Endothelial cell of umbilical vein (primary cell): ENCODE measurements at regions not wholly inside any gene's neighbourhood (a gene's known extent, or its start where the extent isn't known, plus 50 kb on each side); places are given as distances from the start of the nearest gene placed in this dataset.

ENCODE experiments used
- BruUV-seq: library from RNA; stranded (reverse); fragments of 400-500 nt; replicated peaks from 2 replicates; lab custom pipeline; 2021; lab: Mats Ljungman, UMichigan
- CTCF ChIA-PET: fragments of 300-600, 350-600 bp; sonication (Branson Sonifier 250); formaldehyde crosslinking; loops from one replicate; lab custom pipeline; 2021; ENCODE audit warnings: antibody characterized with exemption, inconsistent platforms; lab: Charles Lee
- POLR2A ChIA-PET: fragments of 300-600, 350-600 bp; sonication (Branson Sonifier 250); formaldehyde crosslinking; loops from one replicate; lab custom pipeline; 2021; ENCODE audit warnings: antibody characterized with exemption, inconsistent platforms; lab: Charles Lee
- DNase-seq: peaks from one replicate; pipeline ENCODE4 v3.0.0-alpha.2; 2011; ENCODE audit warnings: low read depth, low spot score
- FAIRE-seq: peaks from 2 replicates; lab custom pipeline; 2011; peaks lifted over from hg19 to GRCh38; lab: Jason Lieb, UNC
- H2AFZ ChIP-seq: 2 replicates; pipeline ENCODE4 v1.6.0; 2012; ENCODE audit warnings: low read depth, low read length, control low read depth, inconsistent platforms
- H3K27ac ChIP-seq: 2 replicates; pipeline ENCODE4 v1.5.1; 2011; ENCODE audit warnings: low read depth, mild to moderate bottlenecking, control low read depth, low read length, moderate library complexity; ENCODE audit not compliant: insufficient read depth
- H3K27me3 ChIP-seq, 2 experiments: 2 replicates each; pipeline versions ENCODE4 v1.6.0 to v1.6.1; 2011; ENCODE audit warnings: low read length in 2 of 2, mixed read lengths in 1 of 2; ENCODE audit not compliant: control insufficient read depth in 2 of 2, insufficient read depth in 2 of 2
- H3K36me3 ChIP-seq, 2 experiments: 2 replicates in 1 of 2; 3 replicates in 1 of 2; pipeline ENCODE4 v1.5.1; 2011; ENCODE audit warnings: low read length in 2 of 2, mild to moderate bottlenecking in 1 of 2, moderate library complexity in 1 of 2; ENCODE audit not compliant: control insufficient read depth in 2 of 2, insufficient read depth in 2 of 2; ENCODE audit errors: extremely low read depth in 1 of 2
- H3K4me1 ChIP-seq: 3 replicates; pipeline ENCODE4 v1.5.1; 2011; ENCODE audit warnings: mild to moderate bottlenecking, low read length; ENCODE audit not compliant: control insufficient read depth, insufficient read depth; ENCODE audit errors: extremely low read depth
- H3K4me2 ChIP-seq: 2 replicates; pipeline ENCODE4 v1.6.1; 2011; ENCODE audit warnings: low read length, control low read depth, mixed read lengths; ENCODE audit not compliant: insufficient read depth
- H3K4me3 ChIP-seq, 3 experiments: fragments of 200-600 bp in 1 of 3; sonication (generic), shearing (Covaris generic) in 1 of 3; replicated peaks in 1 of 3; 2 replicates each; pipeline ENCODE4 v1.5.1; 2011 to 2016; ENCODE audit warnings: control low read depth in 3 of 3, low read length in 3 of 3, mild to moderate bottlenecking in 2 of 3, inconsistent platforms in 1 of 3, low read depth in 1 of 3, moderate library complexity in 1 of 3; ENCODE audit not compliant: insufficient read depth in 1 of 3
- H3K79me2 ChIP-seq: 2 replicates; pipeline ENCODE4 v1.6.0; 2012; ENCODE audit warnings: low read length, inconsistent platforms; ENCODE audit not compliant: control insufficient read depth, insufficient read depth
- H3K9ac ChIP-seq: replicated peaks from 2 replicates; pipeline ENCODE3; 2011; ENCODE audit warnings: low read length, control low read depth; ENCODE audit not compliant: insufficient read depth; ENCODE audit errors: extremely low read depth
- H3K9me1 ChIP-seq: replicated peaks from 3 replicates; pipeline ENCODE4 v1.6.0; 2011; ENCODE audit warnings: mild to moderate bottlenecking, low read length; ENCODE audit not compliant: control insufficient read depth, insufficient read depth; ENCODE audit errors: extremely low read depth
- H3K9me3 ChIP-seq: replicated peaks from 2 replicates; pipeline ENCODE4 v1.5.1; 2012; ENCODE audit warnings: low read length, inconsistent platforms; ENCODE audit not compliant: control insufficient read depth, insufficient read depth
- H4K20me1 ChIP-seq: replicated peaks from 2 replicates; pipeline ENCODE3; 2011; ENCODE audit warnings: mild to moderate bottlenecking, low read length; ENCODE audit not compliant: control insufficient read depth, insufficient read depth; ENCODE audit errors: extremely low read depth
- CTCF ChIP-seq, 2 donors: IDR thresholded peaks; 1 replicate in 1 of 2; 2 replicates in 1 of 2; pipeline ENCODE4 v1.5.1; 2011; ENCODE audit warnings: low read length in 2 of 2, mild to moderate bottlenecking in 2 of 2, moderate library complexity in 2 of 2, control low read depth in 1 of 2, inconsistent platforms in 1 of 2, low read depth in 1 of 2; ENCODE audit not compliant: insufficient read depth in 1 of 2; ENCODE audit errors: extremely low read depth in 1 of 2
- EZH2 ChIP-seq: IDR thresholded peaks from 2 replicates; pipeline ENCODE4 v1.6.1; 2012; ENCODE audit warnings: borderline replicate concordance, low read depth, mild to moderate bottlenecking, moderate library complexity, low read length, inconsistent platforms; ENCODE audit not compliant: severe bottlenecking
- FOS ChIP-seq: IDR thresholded peaks from 2 replicates; pipeline ENCODE4 v1.6.1; 2011; ENCODE audit warnings: mild to moderate bottlenecking, low read length, moderate library complexity, borderline replicate concordance; ENCODE audit not compliant: insufficient read depth
- GATA2 ChIP-seq: IDR thresholded peaks from 2 replicates; pipeline ENCODE4 v1.7.0; 2011; ENCODE audit warnings: low read depth, mild to moderate bottlenecking, moderate library complexity, mixed read lengths, low read length; ENCODE audit not compliant: insufficient read length, insufficient read depth
- JUN ChIP-seq: IDR thresholded peaks from 2 replicates; pipeline ENCODE4 v1.6.1; 2011; ENCODE audit warnings: borderline replicate concordance, low read depth; ENCODE audit not compliant: insufficient read length, insufficient read depth
- MAX ChIP-seq: IDR thresholded peaks from 2 replicates; pipeline ENCODE4 v1.6.1; 2011; ENCODE audit not compliant: insufficient read depth, insufficient read length
- MYC ChIP-seq: IDR thresholded peaks from one replicate; pipeline ENCODE4 v1.6.1; 2011; ENCODE audit warnings: mild to moderate bottlenecking, low read depth, low read length
- POLR2A ChIP-seq: IDR thresholded peaks from 2 replicates; pipeline ENCODE4 v1.6.1; 2012; ENCODE audit warnings: low read depth, mild to moderate bottlenecking, control low read depth, low read length
- POLR2AphosphoS5 ChIP-seq: IDR thresholded peaks from 2 replicates; pipeline ENCODE4 v1.6.1; 2012; ENCODE audit warnings: low read depth, mild to moderate bottlenecking, control low read depth, low read length, moderate library complexity; ENCODE audit not compliant: insufficient read depth
- dilution Hi-C: fragments of 300-500 bp; cut with MboI; formaldehyde crosslinking; loops from one replicate; pipeline ENCODE4 v1.15.0; 2019; ENCODE audit warnings: low sequenced_read_pairs; ENCODE audit not compliant: extremely low pct_ligation_motif_present
- intact Hi-C: fragments of 100-400 bp; cut with micrococcal nuclease; formaldehyde crosslinking; loops from one replicate; pipeline ENCODE4 v1.10.0; 2022

- dilution Hi-C loops (no loop called here), intact Hi-C loops (no loop called here)
Measured at GRCh38 chr9:115717298-115717697, 436.3 kb upstream of the PAPPA start.

More at GRCh38 chr9:115717298-115717697, 436.3 kb upstream of the PAPPA start:
- Histone ChIP-seq H2AFZ (no peak overlapping the region), H3K4me3 (no peak overlapping the region), H3K4me2 (no peak overlapping the region), H4K20me1 (no peaks in the 10 kb centered on the region), H3K9me3 (peaks cover 2% of the 10 kb centered on the region), H3K4me1 (no peaks in the 10 kb centered on the region), H3K9me1 (no peaks in the 10 kb centered on the region), H3K36me3 (no peaks in the 10 kb centered on the region), H3K27ac (no peak overlapping the region), H3K27me3 (no peaks in the 10 kb centered on the region), H3K79me2 (no peaks in the 10 kb centered on the region), H3K9ac (no peak overlapping the region)
- CTCF ChIA-PET, result no interaction called here
- POLR2A ChIA-PET, result no interaction called here
- FAIRE-seq (no peak), DNase-seq (no peak)
- no TSS peak for BruUV-seq
- TF ChIP-seq POLR2A (no peak), GATA2 (no peak), CTCF (IDR thresholded peaks at IDR 0.05; ENCODE audit: extremely low read depth in 1 of 2, insufficient read depth in 1 of 2, low read depth in 1 of 2, low read length in 2 of 2) (no peak), MAX (no peak), FOS (no peak), MYC (no peak), EZH2 (no peak), JUN (no peak), POLR2AphosphoS5 (no peak)
